Left lobe of liver (tissue), 2 donors: ENCODE measurements at regions not wholly inside any gene's neighbourhood (a gene's known extent, or its start where the extent isn't known, plus 50 kb on each side); places are given as distances from the start of the nearest gene placed in this dataset.
"Not testable (repeated sequence)": the region's sequence is repeated elsewhere in the genome, so short reads cannot be mapped to it uniquely, and the experiment has no call there.

Experiments
- ATAC-seq: fragments of 200-7000 bp; cut with Tn5 transposase; one replicate; pipeline ENCODE4 v1.9.1; 2020; ENCODE audit warnings: mild to moderate bottlenecking, moderate library complexity
- DNase-seq: peaks from one replicate; pipeline ENCODE4 v3.0.0-alpha.2; 2020; ENCODE audit warnings: low spot score
- donor health status: DM: no; HTN: no; CAD: no; lungs with moderate emphysema.
- donor health status: DM: no; HTN: yes; CAD: no.

DNA sequence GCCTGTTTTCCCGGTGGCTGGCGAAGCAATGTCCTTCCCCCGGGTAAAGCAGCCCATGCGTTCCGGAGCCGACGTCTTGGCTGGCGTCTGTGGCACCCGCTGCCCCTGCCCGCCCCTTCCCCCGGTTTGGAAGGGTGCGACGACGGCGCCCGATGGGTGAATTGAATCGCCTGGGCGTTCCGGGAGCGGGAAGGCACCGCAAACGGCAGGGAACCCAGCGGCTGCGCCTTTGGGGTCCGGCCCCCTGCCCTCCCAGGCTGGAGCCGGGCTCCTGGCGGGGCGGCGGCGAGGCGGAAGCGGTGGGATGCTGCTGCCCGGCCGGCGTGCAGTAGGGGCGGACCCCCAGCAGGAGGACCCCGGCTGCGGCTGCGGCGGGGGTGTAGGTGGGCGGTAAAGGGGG is 123.6 kb upstream of the RHOU start:
- not testable (repeated sequence) for ATAC-seq, DNase-seq

DNA sequence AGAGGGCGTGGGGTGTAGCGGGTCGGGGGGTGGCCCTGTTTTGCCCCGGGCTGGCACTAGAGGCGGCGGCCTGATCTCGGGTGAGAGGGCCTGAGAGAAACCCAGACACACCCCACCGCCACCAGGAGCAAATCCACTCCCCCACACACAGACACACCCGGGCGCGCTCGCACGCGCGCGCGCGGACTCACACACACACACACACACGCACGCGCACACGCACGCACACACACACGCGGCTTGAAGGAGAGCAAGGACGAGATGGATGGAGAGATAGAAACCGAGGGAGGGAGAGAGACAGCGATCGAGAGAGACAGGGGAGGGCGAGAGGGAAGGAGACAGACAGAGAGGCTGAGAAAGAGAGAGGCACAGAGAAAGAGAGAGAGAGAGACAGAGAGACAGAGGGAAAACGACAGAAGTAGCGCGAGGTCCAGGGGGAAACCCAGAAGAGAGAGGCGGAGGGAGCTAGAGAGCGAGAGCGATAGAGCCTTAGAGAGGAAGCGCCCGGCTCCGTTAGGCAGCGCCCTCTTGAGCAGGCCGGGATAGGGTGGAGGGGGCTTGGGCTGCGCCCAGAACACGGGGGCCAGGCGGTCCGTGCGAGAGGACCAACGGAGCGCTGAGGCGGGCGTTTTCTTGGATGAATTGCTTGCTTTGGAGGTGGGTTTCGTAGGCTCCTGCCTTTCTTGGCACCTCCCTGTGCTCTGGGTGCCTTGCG is 113.1 kb upstream of the RHOU start:
- ATAC-seq: not testable (repeated sequence)

DNA sequence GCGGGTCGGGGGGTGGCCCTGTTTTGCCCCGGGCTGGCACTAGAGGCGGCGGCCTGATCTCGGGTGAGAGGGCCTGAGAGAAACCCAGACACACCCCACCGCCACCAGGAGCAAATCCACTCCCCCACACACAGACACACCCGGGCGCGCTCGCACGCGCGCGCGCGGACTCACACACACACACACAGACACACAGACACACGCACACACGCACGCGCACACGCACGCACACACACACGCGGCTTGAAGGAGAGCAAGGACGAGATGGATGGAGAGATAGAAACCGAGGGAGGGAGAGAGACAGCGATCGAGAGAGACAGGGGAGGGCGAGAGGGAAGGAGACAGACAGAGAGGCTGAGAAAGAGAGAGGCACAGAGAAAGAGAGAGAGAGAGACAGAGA is 108.8 kb upstream of the RHOU start:
- DNase-seq: not testable (repeated sequence)

More for the DNA sequence above, 113.1 kb upstream of the RHOU start:
- DNase-seq: peak; percentile 45

DNA sequence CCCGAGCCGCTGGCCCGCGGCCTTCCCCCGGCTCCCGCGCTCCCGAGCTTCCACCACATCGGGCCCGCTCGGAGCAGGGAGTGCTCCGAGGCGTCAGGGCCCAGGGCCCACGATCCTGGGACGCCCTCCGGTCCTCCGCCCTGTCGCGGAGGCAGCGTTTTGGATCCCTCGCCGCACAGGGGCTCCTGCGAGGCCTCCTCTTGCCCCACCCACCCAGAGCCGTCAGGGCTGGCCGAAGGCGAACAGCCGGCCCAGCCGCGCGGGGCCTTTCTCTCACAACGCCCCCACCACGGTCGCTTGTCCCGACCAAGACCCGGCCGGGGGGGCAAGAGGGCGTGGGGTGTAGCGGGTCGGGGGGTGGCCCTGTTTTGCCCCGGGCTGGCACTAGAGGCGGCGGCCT is 102.4 kb upstream of the RHOU start:
- DNase-seq: peak; percentile 46
- not testable (repeated sequence) for ATAC-seq

More for the DNA sequence above, 108.8 kb upstream of the RHOU start:
- not testable (repeated sequence) for ATAC-seq

DNA sequence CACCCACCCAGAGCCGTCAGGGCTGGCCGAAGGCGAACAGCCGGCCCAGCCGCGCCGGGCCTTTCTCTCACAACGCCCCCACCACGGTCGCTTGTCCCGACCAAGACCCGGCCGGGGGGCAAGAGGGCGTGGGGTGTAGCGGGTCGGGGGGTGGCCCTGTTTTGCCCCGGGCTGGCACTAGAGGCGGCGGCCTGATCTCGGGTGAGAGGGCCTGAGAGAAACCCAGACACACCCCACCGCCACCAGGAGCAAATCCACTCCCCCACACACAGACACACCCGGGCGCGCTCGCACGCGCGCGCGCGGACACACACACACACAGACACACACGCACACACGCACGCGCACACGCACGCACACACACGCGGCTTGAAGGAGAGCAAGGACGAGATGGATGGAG is 100.0 kb upstream of the RHOU start:
- not testable (repeated sequence) for ATAC-seq

DNA sequence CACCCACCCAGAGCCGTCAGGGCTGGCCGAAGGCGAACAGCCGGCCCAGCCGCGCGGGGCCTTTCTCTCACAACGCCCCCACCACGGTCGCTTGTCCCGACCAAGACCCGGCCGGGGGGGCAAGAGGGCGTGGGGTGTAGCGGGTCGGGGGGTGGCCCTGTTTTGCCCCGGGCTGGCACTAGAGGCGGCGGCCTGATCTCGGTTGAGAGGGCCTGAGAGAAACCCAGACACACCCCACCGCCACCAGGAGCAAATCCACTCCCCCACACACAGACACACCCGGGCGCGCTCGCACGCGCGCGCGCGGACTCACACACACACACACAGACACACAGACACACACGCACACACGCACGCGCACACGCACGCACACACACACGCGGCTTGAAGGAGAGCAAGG is 97.8 kb upstream of the RHOU start:
- not testable (repeated sequence) for DNase-seq, ATAC-seq

More for the DNA sequence above, 100.0 kb upstream of the RHOU start:
- DNase-seq: peak; percentile 70

DNA sequence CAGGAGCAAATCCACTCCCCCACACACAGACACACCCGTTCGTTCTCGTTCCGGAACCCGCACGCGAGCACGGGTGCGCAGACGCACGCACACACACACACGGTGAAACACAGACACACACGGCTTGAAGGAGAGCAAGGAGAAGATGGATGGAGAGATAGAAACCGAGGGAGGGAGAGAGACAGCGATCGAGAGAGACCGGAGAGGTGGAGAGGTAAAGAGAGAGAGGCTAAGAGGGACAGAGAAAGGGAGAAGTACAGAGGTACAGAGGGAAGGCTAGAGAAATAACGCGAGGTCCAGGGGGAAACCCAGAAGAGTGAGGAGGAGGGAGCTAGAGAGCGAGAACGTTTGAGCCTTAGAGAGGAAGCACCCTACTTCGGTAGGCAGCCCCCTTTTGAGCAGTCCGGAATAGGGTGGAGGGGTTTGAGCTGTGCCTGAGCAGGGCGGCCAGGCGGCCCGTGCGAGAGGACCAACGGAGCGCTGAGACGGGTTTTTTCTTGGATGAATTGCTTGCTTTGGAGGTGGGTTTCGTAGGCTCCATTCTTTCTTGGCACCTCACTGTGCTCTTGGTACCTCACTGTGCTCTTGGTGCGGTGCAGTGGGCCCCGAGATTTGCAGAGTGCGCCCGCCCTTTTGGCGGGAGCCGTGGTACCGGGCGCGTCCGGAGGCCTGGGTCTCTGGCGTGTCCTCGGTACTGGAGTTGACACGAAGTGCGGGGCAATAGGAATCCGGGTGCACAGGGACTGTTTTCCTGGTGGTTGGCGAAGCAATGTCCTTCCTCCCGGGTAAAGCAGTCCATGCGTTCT is 88.4 kb upstream of the RHOU start:
- no peak for DNase-seq

DNA sequence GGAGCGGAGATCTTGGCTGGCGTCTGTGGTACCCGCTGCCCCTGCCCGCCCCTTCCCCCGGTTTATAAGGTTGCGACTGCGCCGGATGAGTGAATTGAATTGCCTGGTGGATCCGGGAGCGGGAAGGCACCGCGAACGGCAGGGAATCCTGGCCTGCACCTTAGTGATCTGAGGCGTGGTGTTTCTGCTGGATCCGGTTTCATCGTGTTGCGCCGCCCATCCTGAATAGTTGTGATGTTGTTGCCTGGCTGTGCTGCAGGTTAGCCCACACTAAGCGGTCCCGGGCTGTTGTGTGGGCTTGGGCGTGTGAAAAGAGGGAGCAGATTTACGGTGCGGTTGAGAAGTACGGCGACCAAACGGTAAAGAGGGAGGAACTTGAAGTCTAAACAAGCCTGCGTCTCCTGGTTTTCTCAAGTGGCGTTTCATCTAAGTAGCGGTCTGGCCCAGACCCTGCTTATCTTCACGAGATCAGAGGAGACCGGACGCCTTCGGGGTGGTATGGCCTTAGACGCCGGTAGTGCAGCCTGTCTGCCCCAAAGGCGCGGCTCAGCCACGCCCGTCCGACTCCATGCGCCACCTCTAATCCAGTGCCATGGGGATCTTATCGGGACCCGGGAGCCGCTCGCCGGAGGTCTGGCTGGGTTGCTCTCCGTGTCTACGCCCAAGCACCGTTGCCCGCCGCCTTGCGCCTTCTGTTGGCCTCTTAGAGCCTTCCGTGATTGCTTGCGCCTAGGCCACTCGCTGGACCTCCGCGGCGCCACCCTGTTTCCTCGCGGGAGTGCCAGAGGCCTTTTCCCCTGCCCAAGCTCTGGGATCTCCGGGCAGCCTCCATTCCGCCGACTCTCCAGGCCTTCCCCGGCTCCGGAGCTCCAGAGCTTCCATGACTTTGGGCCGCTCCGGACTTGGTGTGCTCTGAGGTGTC is 87.5 kb upstream of the RHOU start:
- peak; percentile 51 for DNase-seq
- peak; percentile 84 for ATAC-seq

More for the DNA sequence above, 88.4 kb upstream of the RHOU start:
- ATAC-seq: peak; percentile 66

DNA sequence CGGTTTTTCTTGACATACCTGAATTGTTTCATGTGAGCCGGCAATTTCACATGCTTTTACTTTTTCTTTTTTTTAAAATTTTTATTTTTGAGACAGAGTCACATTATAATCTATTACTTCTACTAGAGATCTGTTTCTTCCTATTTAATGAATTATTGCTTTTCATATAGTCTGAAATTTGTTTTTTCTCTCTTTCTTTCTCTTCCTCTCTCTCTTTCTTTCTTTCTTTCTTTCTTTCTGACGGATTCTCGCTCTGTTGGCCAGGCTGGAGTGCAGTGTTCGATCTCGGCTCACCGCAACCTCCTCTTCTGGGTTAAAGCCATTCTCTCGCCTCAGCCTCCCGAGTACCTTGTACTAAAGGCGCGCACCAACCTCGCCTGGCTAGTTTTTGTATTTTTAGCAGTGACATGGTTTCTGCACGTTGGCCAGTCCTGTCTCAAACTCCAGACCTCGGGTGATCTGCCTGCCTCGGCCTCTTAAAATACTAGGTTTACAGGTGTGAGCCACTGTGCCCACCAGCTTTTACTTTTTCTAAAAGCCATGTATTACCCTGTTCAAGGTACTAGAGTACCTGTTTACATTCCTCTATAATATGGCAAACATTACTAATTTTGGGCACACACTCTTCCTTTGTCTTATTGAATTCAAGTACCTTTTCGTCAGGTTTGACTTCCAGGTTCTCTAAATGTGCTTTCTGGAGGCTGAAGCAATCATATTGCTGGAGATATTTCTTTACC is 86.5 kb upstream of the RHOU start:
- ATAC-seq: no peak
- no peak for DNase-seq

DNA sequence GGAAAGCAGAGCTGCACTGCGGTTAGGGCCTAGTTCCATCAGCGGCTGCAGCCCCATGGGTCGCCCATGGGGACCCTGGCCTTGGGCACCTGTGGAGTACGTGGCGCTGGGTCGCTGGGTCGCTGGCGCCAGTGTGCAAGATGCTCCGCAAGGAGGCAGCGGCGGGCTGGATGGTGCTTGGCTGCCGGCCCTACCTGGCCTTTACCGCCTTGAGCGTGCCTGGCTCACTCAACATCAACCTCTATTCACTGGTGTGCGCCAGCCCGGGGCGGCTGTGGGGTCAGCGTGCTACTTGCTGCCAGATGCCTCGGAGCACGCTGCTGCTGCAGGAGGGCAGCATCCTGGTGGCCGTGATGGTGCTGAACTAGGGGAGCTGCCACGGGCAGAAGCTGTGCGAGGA is 85.1 kb upstream of the RHOU start:
- no peak for DNase-seq

DNA sequence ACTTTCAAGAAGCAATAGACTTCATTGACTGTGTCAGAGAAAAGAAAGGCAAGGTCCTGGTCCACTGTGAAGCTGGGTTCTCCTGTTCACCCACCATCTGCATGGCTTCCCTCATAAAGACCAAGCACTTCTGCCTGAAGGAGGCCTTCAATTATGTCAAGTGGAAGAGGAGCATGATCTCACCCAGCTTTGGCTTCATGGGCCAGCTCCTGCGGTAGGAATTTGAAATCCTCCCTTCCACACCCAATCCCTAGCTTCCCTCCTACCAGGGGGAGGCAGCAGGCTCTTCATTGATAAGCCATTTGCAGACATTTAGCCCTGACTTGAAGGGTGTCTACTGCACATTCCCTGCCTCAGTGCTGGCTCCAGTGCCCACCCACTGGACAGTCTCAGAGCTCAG is 84.3 kb upstream of the RHOU start:
- ATAC-seq (no peak), DNase-seq (no peak)

More for the DNA sequence above, 85.1 kb upstream of the RHOU start:
- ATAC-seq: no peak

DNA sequence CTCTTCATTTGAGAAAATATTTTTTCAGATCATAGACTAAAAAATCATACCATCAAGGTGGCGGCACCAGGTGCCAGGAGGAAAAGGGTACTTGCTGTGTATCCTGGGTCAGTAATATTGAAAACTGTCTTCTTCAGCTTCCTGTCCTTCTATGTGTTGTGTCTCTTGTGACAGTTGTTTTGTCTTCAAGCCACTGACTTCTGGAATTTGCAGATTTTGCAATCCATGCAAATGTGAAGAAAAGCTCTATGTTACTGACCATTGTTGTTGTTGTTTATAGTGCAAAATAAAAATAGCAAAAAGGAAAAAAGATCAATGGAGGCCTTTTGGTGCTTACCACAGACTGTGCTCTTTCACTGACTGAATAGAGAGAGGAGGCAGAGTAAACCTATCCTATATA is 83.2 kb upstream of the RHOU start:
- ATAC-seq: no peak

DNA sequence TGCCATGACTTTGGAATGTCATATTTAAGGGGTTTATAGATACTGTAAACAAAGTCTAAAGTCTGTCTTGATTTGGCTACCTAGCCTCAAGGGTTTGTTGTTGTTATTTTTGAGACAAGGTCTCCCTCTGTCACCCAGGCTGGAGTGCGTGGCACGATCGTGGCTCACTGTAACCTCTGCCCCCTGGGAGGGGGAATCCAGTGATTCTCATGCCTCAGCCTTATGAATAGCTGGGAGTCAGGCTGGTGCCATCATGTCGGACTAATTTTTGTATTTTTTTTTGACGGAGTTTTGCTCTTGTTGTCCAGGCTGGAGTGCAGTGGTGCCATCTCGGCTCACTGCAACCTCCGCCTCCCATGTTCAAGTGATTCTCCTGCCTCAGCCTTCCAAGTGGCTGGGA is 82.2 kb upstream of the RHOU start:
- not testable (repeated sequence) for DNase-seq, ATAC-seq

More for the DNA sequence above, 83.2 kb upstream of the RHOU start:
- DNase-seq: no peak

DNA sequence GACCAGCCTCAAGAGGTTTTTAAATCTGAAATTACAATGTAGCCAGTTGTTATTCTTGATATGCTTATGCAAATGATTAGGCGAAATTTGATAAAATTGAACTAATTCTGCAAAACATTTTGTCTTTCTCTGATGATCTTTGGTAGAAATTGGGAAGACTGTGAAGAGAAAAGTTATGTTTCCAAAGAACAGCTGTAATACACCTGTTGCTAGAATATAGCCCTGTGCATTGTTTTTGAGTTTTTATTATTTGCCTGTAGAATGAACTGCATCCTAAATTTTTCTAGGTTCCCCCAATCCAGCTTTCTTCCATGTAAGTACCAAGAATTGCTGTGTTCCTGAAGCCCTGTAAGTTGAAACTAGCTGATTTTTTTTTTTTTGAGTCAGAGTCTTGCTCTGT is 81.5 kb upstream of the RHOU start:
- ATAC-seq (no peak), DNase-seq (no peak)

DNA sequence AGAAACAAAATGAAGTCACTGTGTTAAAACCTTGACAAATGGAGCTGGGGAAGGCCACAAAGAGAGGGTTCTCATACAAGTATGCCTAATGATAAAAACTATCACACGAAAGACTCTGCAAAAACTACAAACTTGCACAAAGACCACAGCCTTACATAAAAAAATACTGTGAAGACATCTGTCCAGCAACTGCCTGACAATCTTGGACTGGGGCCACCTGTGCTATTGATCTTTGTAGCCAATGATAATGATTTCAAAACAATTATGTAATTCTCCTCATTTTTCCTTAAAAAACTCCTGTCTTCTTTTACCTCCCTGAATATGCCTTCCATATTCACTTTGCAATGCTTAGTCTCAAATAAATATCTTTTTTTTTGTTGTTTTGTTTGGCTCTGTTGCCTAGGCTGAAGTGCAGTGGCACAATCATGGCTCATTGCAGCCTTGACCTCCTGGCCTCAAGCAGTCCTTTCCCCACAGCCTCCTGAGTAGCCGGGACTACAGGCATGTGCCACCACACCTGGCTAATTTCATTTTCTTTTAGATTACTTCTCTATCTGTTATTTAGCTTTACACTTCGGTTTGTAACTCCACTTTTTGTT is 79.4 kb upstream of the RHOU start:
- peak; percentile 61 for DNase-seq
- ATAC-seq: peak; percentile 85

DNA sequence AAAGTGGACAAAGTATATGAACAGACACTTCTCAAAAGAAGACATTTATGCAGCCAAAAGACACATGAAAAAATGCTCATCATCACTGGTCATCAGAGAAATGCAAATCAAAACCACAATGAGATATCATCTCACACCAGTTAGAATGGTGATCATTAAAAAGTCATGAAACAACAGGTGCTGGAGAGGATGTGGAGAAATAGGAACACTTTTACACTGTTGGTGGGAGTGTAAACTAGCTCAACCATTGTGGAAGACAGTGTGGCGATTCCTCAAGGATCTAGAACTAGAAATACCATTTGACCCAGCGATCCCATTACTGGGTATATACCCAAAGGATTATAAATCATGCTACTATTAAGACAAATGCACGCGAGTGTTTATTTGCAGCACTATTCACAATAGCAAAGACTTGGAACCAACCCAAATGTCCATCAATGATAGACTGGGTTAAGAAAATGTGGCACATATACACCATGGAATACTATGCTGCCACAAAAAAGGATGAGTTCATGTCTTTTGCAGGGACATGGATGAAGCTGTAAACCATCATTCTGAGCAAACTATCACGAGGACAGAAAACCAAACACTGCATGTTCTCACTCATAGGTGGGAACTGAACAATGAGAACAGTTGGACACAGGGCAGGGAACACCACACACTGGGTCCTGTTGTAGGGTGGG is 73.1 kb upstream of the RHOU start:
- DNase-seq, ATAC-seq: not testable (repeated sequence)

DNA sequence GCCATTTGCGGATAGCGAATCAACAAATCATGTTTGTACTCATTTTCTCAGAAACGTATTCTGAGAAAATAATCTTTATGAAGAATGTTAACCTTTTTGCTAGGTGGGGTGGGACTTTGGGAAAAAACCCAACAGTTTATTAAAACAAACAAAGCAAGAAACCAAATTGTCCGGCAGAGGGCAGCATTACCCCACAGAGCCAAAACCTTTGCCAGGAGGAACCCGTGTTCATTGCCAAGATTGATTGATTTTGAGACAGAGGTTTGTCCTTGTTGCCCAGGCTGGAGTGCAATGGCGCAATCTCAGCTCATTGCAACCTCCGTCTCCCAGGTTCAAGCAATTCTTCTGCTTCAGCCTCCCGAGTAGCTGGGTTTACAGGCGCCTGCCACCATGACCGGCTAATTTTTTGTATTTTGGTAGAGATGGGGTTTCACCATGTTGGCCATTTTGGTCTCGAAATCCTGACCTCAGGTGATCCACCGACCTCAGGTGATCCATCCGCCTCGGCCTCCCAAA is 70.8 kb upstream of the RHOU start:
- peak; percentile 98 for ATAC-seq
- peak; percentile 87 for DNase-seq

DNA sequence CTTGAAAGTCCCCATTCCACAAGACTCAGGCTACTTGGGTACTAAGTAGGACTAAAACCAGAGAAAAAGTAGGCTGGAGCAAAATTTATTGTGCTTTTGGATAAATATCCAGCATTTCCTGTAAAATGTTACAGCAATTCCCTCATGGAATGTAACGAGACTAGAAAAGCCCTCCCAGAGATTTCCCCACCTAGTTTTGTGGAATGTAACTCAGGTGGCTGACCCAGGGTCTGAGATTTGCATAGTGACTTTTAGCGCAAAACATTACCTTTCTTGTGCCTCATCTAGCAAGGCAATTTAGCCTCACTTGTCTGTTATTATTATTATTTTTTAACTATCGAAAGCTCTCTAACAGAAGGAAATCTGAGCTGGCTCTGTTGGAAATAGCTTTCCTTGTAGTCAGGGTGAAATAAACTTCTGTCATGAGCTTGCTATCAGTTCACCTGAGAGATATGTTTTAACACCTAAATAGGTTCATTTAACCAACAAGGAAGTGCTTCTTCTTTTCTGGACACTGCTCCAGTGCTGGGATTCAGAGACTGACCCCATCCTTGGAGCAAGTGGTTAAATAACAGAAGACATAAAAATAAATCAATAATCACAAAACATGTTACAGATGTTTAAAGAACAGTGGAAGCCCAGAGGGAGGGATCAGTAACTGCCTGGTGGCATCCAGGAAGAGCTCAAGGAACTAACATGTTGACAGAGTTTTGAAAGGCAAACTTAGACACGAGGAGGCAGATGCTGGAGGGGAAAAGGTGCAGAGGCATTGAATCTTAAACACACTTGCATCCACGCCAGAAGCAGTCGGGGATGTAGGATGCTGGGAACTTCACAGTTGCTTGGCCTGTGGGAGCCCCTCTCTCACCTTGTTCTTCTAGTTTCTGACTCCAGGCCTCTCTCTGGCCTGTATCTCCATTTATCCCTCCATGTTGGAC is 68.3 kb upstream of the RHOU start:
- ATAC-seq (no peak), DNase-seq (no peak)
